Effector CD8-positive, alpha-beta T cell (primary cell): ENCODE measurements at regions not wholly inside any gene's neighbourhood (a gene's known extent, or its start where the extent isn't known, plus 50 kb on each side); places are given as distances from the start of the nearest gene placed in this dataset.
"Not testable (repeated sequence)": the region's sequence is repeated elsewhere in the genome, so short reads cannot be mapped to it uniquely, and the experiment has no call there.

Experiments used
- DNase-seq: peaks from one replicate; lab custom pipeline; 2025; lab: John Stamatoyannopoulos, UW

GRCh38 chr21:23607782-23608431 is 1999.4 kb downstream of the MRPL39 start:
- no peak for DNase-seq

GRCh38 chr21:23601549-23601948 is 2005.7 kb downstream of the MRPL39 start:
- no peak for DNase-seq

- DNase-seq = no peak
These were observed 2013.7 kb downstream of the MRPL39 start for GRCh38 chr21:23593582-23593981.

GRCh38 chr21:23585419-23585818 is 2021.9 kb downstream of the MRPL39 start:
- no peak for DNase-seq

- DNase-seq = no peak
These were observed 2027.7 kb downstream of the MRPL39 start for GRCh38 chr21:23579573-23579972.

GRCh38 chr21:23578027-23578426 is 2029.3 kb downstream of the MRPL39 start:
- no peak for DNase-seq

GRCh38 chr21:23574932-23575331 is 2032.3 kb downstream of the MRPL39 start:
- no peak for DNase-seq

- not testable (repeated sequence) for DNase-seq
These were observed 2058.4 kb downstream of the MRPL39 start for GRCh38 chr21:23548924-23549323.

GRCh38 chr21:23543333-23543732 is 2063.9 kb downstream of the MRPL39 start:
- DNase-seq = no peak

- DNase-seq = no peak
These were observed 2065.2 kb downstream of the MRPL39 start for GRCh38 chr21:23542097-23542496.

GRCh38 chr21:23541571-23541970 is 2065.7 kb downstream of the MRPL39 start:
- no peak for DNase-seq

- DNase-seq = no peak
These were observed 2072.4 kb downstream of the MRPL39 start for GRCh38 chr21:23534850-23535249.

GRCh38 chr21:23531444-23531843 is 2075.8 kb downstream of the MRPL39 start:
- DNase-seq = no peak

- no peak for DNase-seq
These were observed 2082.6 kb downstream of the MRPL39 start for GRCh38 chr21:23524685-23525084.

- DNase-seq = no peak
These were observed 2084.5 kb downstream of the MRPL39 start for GRCh38 chr21:23522751-23523150.

GRCh38 chr21:23507501-23507900 is 2099.8 kb downstream of the MRPL39 start:
- no peak for DNase-seq

- DNase-seq = no peak
These were observed 2110.6 kb downstream of the MRPL39 start for GRCh38 chr21:23496729-23497128.

- no peak for DNase-seq
These were observed 2119.0 kb downstream of the MRPL39 start for GRCh38 chr21:23488245-23488644.

- DNase-seq = no peak
These were observed 2126.6 kb downstream of the MRPL39 start for GRCh38 chr21:23480591-23481270.

GRCh38 chr21:23478381-23478780 is 2128.9 kb downstream of the MRPL39 start:
- no peak for DNase-seq

GRCh38 chr21:23475281-23476219 is 2131.7 kb downstream of the MRPL39 start:
- DNase-seq = no peak

- DNase-seq = no peak
These were observed 2135.4 kb downstream of the MRPL39 start for GRCh38 chr21:23471877-23472276.

- DNase-seq = no peak
These were observed 2143.9 kb downstream of the MRPL39 start for GRCh38 chr21:23463365-23463764.
